ENCODE measurements at regions not wholly inside any gene's neighbourhood (a gene's known extent, or its start where the extent isn't known, plus 50 kb on each side); places are given as distances from the start of the nearest gene placed in this dataset.

DNA sequence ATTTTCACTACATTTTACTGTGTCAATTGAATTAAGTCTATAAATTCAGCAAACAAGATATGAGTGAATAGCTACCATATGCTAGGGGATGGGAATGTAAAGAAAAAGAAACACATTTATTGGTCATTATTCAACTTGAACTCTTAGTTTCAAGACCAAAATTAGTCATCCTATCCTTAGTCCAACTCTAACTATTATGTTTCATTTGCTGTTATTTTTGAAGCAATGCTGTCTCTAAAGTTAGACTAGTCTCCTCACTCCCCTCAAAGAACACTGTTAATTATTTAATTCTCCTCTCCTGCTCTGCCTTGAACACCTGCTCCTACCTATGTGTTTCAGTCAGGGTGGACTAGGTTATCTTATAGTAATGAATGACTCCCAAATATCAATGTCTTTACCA is 920.9 kb downstream of the TUSC7 start:
- TF ChIP-seq, protein P1, sequence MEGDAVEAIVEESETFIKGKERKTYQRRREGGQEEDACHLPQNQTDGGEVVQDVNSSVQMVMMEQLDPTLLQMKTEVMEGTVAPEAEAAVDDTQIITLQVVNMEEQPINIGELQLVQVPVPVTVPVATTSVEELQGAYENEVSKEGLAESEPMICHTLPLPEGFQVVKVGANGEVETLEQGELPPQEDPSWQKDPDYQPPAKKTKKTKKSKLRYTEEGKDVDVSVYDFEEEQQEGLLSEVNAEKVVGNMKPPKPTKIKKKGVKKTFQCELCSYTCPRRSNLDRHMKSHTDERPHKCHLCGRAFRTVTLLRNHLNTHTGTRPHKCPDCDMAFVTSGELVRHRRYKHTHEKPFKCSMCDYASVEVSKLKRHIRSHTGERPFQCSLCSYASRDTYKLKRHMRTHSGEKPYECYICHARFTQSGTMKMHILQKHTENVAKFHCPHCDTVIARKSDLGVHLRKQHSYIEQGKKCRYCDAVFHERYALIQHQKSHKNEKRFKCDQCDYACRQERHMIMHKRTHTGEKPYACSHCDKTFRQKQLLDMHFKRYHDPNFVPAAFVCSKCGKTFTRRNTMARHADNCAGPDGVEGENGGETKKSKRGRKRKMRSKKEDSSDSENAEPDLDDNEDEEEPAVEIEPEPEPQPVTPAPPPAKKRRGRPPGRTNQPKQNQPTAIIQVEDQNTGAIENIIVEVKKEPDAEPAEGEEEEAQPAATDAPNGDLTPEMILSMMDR (IDR thresholded peaks at IDR 0.05 in 4 of 5, conservative IDR thresholded peaks at IDR 0.05 in 1 of 5) = no peak
- no peak for TF ChIP-seq POLR2A (IDR thresholded peaks at IDR 0.05)

Data from gastrocnemius medialis (tissue), 4 donors.